HepG2 (cell line): ENCODE measurements at regions not wholly inside any gene's neighbourhood (a gene's known extent, or its start where the extent isn't known, plus 50 kb on each side); places are given as distances from the start of the nearest gene placed in this dataset.

Experiments used
- BRF2 ChIP-seq: sonication (generic); formaldehyde crosslinking; IDR thresholded peaks from 2 replicates; pipeline ENCODE4 v1.8.1; 2022; ENCODE audit warnings: mild to moderate bottlenecking, missing genetic modification reagents
- CHD4 ChIP-seq: fragments of 200-600 bp; sonication (generic); IDR thresholded peaks from 2 replicates; pipeline ENCODE4 v1.7.0; 2017; ENCODE audit warnings: mild to moderate bottlenecking, low read length, borderline replicate concordance
- E2F1 ChIP-seq: sonication (generic); formaldehyde crosslinking; IDR thresholded peaks from 2 replicates; pipeline ENCODE4 v1.5.0; 2020; ENCODE audit warnings: missing genetic modification reagents
- EP300 ChIP-seq, 3 experiments: sonication (generic) in 1 of 3; formaldehyde crosslinking in 1 of 3; IDR thresholded peaks; 2 replicates each; pipeline versions ENCODE4 v1.5.1 to v1.6.1; 2011 to 2020; ENCODE audit warnings: low read depth in 2 of 3, low read length in 2 of 3, borderline replicate concordance in 1 of 3, improper control_type of control experiment in 1 of 3, mild to moderate bottlenecking in 1 of 3, missing genetic modification reagents in 1 of 3, moderate library complexity in 1 of 3
- HOXA5 ChIP-seq: sonication (generic); formaldehyde crosslinking; IDR thresholded peaks from 2 replicates; pipeline ENCODE4 v1.4.0; 2020; ENCODE audit warnings: missing genetic modification reagents
- MAFF ChIP-seq: IDR thresholded peaks from 2 replicates; pipeline ENCODE4 v1.6.1; 2011; ENCODE audit warnings: low read depth, low read length, improper control_type of control experiment
- MED13 ChIP-seq: sonication (generic); formaldehyde crosslinking; IDR thresholded peaks from 2 replicates; pipeline ENCODE4 v1.5.0; 2020; ENCODE audit warnings: missing genetic modification reagents
- ZBTB10 ChIP-seq: sonication (generic); formaldehyde crosslinking; IDR thresholded peaks from 2 replicates; pipeline ENCODE4 v1.4.0; 2020; ENCODE audit warnings: missing genetic modification reagents, borderline replicate concordance
- ZNF101 ChIP-seq: sonication (generic); formaldehyde crosslinking; IDR thresholded peaks from 2 replicates; pipeline ENCODE4 v1.4.0; 2020; ENCODE audit warnings: mild to moderate bottlenecking, low read depth, missing genetic modification reagents, borderline replicate concordance
- ZNF138 ChIP-seq: sonication (generic); formaldehyde crosslinking; IDR thresholded peaks from 2 replicates; pipeline ENCODE4 v1.5.0; 2020; ENCODE audit warnings: mild to moderate bottlenecking, low read depth, missing genetic modification reagents
- ZNF251 ChIP-seq: sonication (generic); formaldehyde crosslinking; IDR thresholded peaks from 2 replicates; pipeline ENCODE4 v1.9.0; 2021; ENCODE audit warnings: mild to moderate bottlenecking, missing genetic modification reagents
- ZNF589 ChIP-seq: sonication (generic); formaldehyde crosslinking; conservative IDR thresholded peaks from 2 replicates; pipeline ENCODE4 v1.8.0; 2022; ENCODE audit warnings: mild to moderate bottlenecking, moderate library complexity, missing genetic modification reagents
- ZNF614 ChIP-seq: IDR thresholded peaks from 2 replicates; pipeline ENCODE4 v1.6.1; 2018; ENCODE audit warnings: missing biosample characterization, missing genetic modification reagents, inconsistent platforms, borderline replicate concordance
- ZNF678 ChIP-seq: sonication (generic); formaldehyde crosslinking; IDR thresholded peaks from 2 replicates; pipeline ENCODE4 v1.4.0; 2020; ENCODE audit warnings: mild to moderate bottlenecking, missing genetic modification reagents
- ZNF775 ChIP-seq: sonication (generic); formaldehyde crosslinking; IDR thresholded peaks from 2 replicates; pipeline ENCODE4 v1.4.0; 2020; ENCODE audit warnings: missing genetic modification reagents, mild to moderate bottlenecking, moderate library complexity, borderline replicate concordance

GRCh38 chr9:26326563-26326962 lies 566.0 kb downstream of the CAAP1 start (continued):
- TF ChIP-seq E2F1 (no peak), ZNF614 (CRISPR knock-in tag) (no peak), ZNF101 (CRISPR knock-in tag) (no peak), CHD4 (no peak), ZNF775 (CRISPR knock-in tag) (no peak), HOXA5 (CRISPR knock-in tag) (no peak), ZNF138 (CRISPR knock-in tag) (no peak), ZNF678 (CRISPR knock-in tag) (no peak), MED13 (CRISPR knock-in tag) (no peak), BRF2 (CRISPR knock-in tag) (no peak), EP300 (IDR thresholded peaks at IDR 0.05; ENCODE audit: low read depth in 2 of 2, low read length in 2 of 2) (no peak), EP300 (CRISPR knock-in tag; IDR thresholded peaks at IDR 0.05; ENCODE audit: borderline replicate concordance) (no peak), ZNF251 (CRISPR knock-in tag) (no peak), ZNF589 (CRISPR knock-in tag) (no peak), ZBTB10 (CRISPR knock-in tag) (no peak), MAFF (peak; percentile 66)
